Adrenal gland (tissue), 9 donors: ENCODE measurements at regions not wholly inside any gene's neighbourhood (a gene's known extent, or its start where the extent isn't known, plus 50 kb on each side); places are given as distances from the start of the nearest gene placed in this dataset.

Experiments used
- DNase-seq, 7 donors: peaks; one replicate each; pipeline ENCODE4 v3.0.0-alpha.2; 2019 to 2020
- H3K27ac ChIP-seq, 5 donors: fragments of 200-600 bp; sonication (generic) in 4 of 5; 1 replicate in 3 of 5; 2 replicates in 2 of 5; pipeline versions ENCODE4 v1.5.1 to v1.8.0; 2016 to 2020; ENCODE audit warnings: mild to moderate bottlenecking in 1 of 5
- H3K27me3 ChIP-seq: fragments of 200-600 bp; 2 replicates; pipeline ENCODE4 v1.8.0; 2021
- H3K36me3 ChIP-seq, 2 donors: fragments of 200-600 bp; replicated peaks in 1 of 2; 1 replicate in 1 of 2; 2 replicates in 1 of 2; pipeline versions ENCODE4 v1.5.1 to v1.8.0; 2018 to 2022
- H3K4me1 ChIP-seq, 2 donors: fragments of 200-600 bp; replicated peaks in 1 of 2; 1 replicate in 1 of 2; 2 replicates in 1 of 2; pipeline versions ENCODE4 v1.5.1 to v1.8.0; 2018 to 2021
- H3K4me3 ChIP-seq, 4 donors: fragments of 200-600 bp; sonication (generic) in 3 of 4; one replicate each; pipeline ENCODE4 v1.5.1; 2016 to 2018
- H3K9me3 ChIP-seq, 3 donors: fragments of 200-600 bp; sonication (generic) in 1 of 3; replicated peaks in 1 of 3; 1 replicate in 2 of 3; 2 replicates in 1 of 3; pipeline versions ENCODE4 v1.5.1 to v1.8.0; 2016 to 2021
- CTCF ChIP-seq, 6 experiments: fragments of 450-650 bp in 4 of 6; fragments of 200-600 bp in 2 of 6; sonication (generic) in 1 of 6; IDR thresholded peaks; 1 replicate in 5 of 6; 2 replicates in 1 of 6; pipeline versions ENCODE4 v1.5.1 to v1.8.0; 2016 to 2021; ENCODE audit warnings: antibody characterized with exemption in 6 of 6, mild to moderate bottlenecking in 2 of 6, moderate library complexity in 1 of 6
- POLR2A ChIP-seq, 2 donors: fragments of 450-650 bp; IDR thresholded peaks; one replicate each; pipeline ENCODE4 v1.6.1; 2017; ENCODE audit warnings: antibody characterized with exemption in 2 of 2, mild to moderate bottlenecking in 2 of 2, moderate library complexity in 1 of 2
- WGBS, 4 donors: extraction: QIAGEN DNeasy Blood & Tissue Kit in 2 of 4; methylation state at CpG; one replicate each; pipeline versions ENCODE4 v1.1.5 to v1.1.7; 2013 to 2017; 5-methylcytosine and 5-hydroxymethylcytosine counted together
- intact Hi-C, 2 donors: fragments of 100-400 bp; cut with DNase I; formaldehyde crosslinking; loops; one replicate each; pipeline versions ENCODE4 v1.14.1 to v1.15.0; 2022 to 2023
- donor health status: healthy with polysubstance abuse.
- donor health status: Bipolar disorder and iron deficiency.
- donor health status: DM: yes; HTN: yes; CAD: no.
- donor health status: DM: no; HTN: no; CAD: no.
- donor health status: DM: no; HTN: no; CAD: no.

- 94 to 100% (median 98%) methylated on average over 1 of the region's 1 CpG for WGBS, 4 donors
- no peak for TF ChIP-seq POLR2A (IDR thresholded peaks at IDR 0.05)
- TF ChIP-seq CTCF (IDR thresholded peaks at IDR 0.05) = no peak
- H3K36me3 ChIP-seq = no peaks in the 10 kb centered on the region
- no peak overlapping the region for H3K27ac ChIP-seq
- peaks cover 3% of the 10 kb centered on the region for H3K27me3 ChIP-seq
- H3K4me1 ChIP-seq = no peaks in the 10 kb centered on the region
- H3K4me3 ChIP-seq = no peak overlapping the region
- no peaks in the 10 kb centered on the region for H3K9me3 ChIP-seq
- no peak for DNase-seq
- intact Hi-C loops = no loop called here
Measured at GRCh38 chr10:117601716-117602115, 59.2 kb downstream of the EMX2 start.

GRCh38 chr10:117603081-117603480 is 60.5 kb downstream of the EMX2 start:
- no peak for TF ChIP-seq POLR2A (IDR thresholded peaks at IDR 0.05)
- no peak for TF ChIP-seq CTCF (IDR thresholded peaks at IDR 0.05)
- Histone ChIP-seq H3K36me3 (no peaks in the 10 kb centered on the region), H3K4me1 (no peaks in the 10 kb centered on the region), H3K4me3 (no peak overlapping the region), H3K27ac (no peak overlapping the region), H3K9me3 (no peaks in the 10 kb centered on the region), H3K27me3 (peaks cover 3% of the 10 kb centered on the region)
- DNase-seq = no peak
- intact Hi-C loops = no loop called here
- 73 to 84% (median 78%) methylated on average over 4 to 6 of the region's 6 CpGs for WGBS, 4 donors

GRCh38 chr10:117603726-117604125 is 61.2 kb downstream of the EMX2 start:
- H3K36me3 ChIP-seq = no peaks in the 10 kb centered on the region
- H3K27ac ChIP-seq = no peak overlapping the region
- no peak for DNase-seq
- peaks cover 3% of the 10 kb centered on the region for H3K27me3 ChIP-seq
- H3K4me3 ChIP-seq = no peak overlapping the region
- WGBS, 4 donors = 62 to 68% (median 63%) methylated on average over 4 to 5 of the region's 5 CpGs
- no peaks in the 10 kb centered on the region for H3K4me1 ChIP-seq
- H3K9me3 ChIP-seq = no peaks in the 10 kb centered on the region
- TF ChIP-seq CTCF (IDR thresholded peaks at IDR 0.05) = no peak
- no peak for TF ChIP-seq POLR2A (IDR thresholded peaks at IDR 0.05)
- intact Hi-C loops = no loop called here

- TF ChIP-seq POLR2A (IDR thresholded peaks at IDR 0.05) (no peak), CTCF (IDR thresholded peaks at IDR 0.05) (no peak)
- Histone ChIP-seq H3K4me1 (no peaks in the 10 kb centered on the region), H3K27me3 (peaks cover 15% of the 10 kb centered on the region), H3K36me3 (no peaks in the 10 kb centered on the region), H3K4me3 (no peak overlapping the region), H3K27ac (no peak overlapping the region), H3K9me3 (no peaks in the 10 kb centered on the region)
- intact Hi-C loops = no loop called here
- DNase-seq = no peak
- 41 to 51% (median 44%) methylated on average over 4 of the region's 4 CpGs for WGBS, 4 donors
Measured at GRCh38 chr10:117609095-117609795, 66.7 kb downstream of the EMX2 start.
